HT-29 (cell line): ENCODE measurements at regions not wholly inside any gene's neighbourhood (a gene's known extent, or its start where the extent isn't known, plus 50 kb on each side); places are given as distances from the start of the nearest gene placed in this dataset.

Experiments used
- DNase-seq: peaks from one replicate; pipeline ENCODE4 v3.0.0-alpha.2; 2015; ENCODE audit warnings: low spot score

- no peak for DNase-seq
Observed at GRCh38 chr3:188940573-188940932, 231.2 kb upstream of the TPRG1 start.

GRCh38 chr3:188941103-188941502 is 230.7 kb upstream of the TPRG1 start:
- no peak for DNase-seq

GRCh38 chr3:188942191-188942590 is 229.6 kb upstream of the TPRG1 start:
- DNase-seq: no peak

GRCh38 chr3:188943591-188943990 is 228.2 kb upstream of the TPRG1 start:
- no peak for DNase-seq

GRCh38 chr3:188944108-188944507 is 227.7 kb upstream of the TPRG1 start:
- no peak for DNase-seq

- DNase-seq: no peak
Observed at GRCh38 chr3:188946351-188947240, 225.2 kb upstream of the TPRG1 start.

DNA sequence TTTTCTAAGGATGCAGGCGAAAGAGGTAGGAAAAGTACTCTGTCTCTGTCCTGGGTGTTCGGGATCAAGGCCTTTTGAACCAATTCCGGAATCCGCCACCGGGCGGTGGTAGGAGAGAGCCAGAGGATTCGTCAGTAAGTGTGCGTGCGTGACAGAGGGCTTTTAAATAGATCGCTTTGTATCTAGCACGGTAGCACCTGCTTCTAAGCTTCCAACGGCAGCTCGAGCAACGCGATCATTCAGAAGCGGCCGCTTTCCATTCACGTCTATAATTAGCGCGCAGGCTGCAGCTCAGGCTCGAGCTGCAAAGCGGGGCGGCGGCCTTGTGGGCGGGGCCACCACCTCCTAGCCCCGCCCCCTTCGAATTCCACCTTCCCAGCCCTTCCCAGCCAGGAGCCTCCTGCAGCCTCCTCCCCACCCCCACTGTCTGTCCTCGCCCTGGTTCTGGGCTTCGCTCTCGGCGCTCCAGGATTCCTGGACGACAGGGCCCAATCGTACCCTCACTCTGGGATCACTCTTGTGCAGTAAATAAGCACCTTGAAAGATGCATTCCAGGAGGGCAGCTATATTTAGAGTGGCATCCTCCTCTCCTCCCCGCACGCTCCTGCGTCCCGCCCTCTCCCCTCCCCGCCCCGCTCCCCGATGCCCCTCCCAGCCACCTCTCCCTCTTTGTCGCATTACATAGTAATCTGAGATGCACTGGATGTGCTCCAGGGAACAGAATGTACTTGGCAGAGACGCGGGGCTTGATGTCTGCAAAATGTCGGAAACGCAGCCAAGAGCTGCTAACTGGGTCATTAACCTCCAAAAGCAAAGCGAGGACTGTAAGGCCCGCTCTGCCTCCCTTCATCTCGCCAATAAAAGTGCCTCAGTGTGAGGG is 224.1 kb upstream of the TPRG1 start:
- DNase-seq: peak; percentile 90

- peak; percentile 27 for DNase-seq
Observed at GRCh38 chr3:188948281-188948996, 223.3 kb upstream of the TPRG1 start.

DNA sequence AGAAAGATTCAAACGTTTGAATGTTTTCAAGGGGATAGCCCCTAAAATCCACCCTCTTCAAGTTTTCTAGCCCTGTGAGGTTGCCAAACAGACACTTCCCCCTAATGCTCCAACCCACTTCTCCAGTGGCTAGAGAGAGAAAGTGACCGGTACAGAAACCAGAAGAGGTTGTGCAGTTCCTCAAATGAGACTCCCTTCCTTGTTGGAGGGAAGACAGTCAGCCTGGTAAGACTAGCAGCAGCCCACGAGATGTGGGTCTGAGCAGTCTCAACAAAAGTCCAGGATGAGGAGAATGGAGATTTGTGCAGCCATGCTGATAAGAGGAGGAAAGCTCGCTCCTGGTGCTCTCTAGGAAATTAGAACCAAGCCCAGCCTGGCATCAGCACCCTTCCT is 222.8 kb upstream of the TPRG1 start:
- no peak for DNase-seq

GRCh38 chr3:188949456-188949855 is 222.3 kb upstream of the TPRG1 start:
- no peak for DNase-seq

DNA sequence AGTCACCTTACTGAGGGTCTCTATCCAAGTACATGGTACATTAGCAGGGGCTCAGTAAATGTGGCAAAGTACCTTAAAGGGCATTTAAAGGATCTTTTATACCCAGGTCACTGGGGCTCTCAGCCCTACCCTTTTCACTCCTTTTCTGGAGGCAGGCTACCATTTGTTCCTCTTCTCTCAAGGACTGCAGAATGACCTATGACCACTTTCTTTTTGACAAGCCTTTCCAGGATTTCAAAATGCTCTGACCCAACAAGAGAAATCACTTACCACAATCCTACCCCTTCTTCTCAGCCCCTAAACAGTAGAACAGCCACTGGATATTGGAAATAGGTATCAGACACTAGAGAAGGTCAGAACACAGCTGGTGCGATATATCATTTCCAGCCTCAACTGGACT is 221.8 kb upstream of the TPRG1 start:
- no peak for DNase-seq

GRCh38 chr3:188950832-188951489 is 220.8 kb upstream of the TPRG1 start:
- peak; percentile 77 for DNase-seq

DNA sequence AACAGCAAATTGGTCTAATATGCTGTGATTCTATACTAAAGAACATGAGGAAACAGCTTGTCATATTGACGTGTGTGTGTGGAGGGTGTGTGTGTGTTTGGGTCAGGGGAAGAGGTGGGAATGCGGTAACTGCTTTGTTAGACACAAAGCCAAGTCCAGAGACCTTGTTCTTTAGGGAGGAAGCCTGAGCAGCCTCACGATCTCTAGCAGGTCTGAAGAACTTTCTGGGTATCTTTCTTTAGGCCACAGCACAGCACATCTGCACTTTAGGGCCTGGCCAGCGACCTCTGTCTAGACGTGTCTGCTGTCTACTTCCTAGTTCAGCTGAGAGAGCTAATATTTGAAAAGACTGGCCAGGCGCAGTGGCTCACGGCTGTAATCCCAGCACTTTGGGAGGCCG is 220.0 kb upstream of the TPRG1 start:
- DNase-seq: no peak

DNA sequence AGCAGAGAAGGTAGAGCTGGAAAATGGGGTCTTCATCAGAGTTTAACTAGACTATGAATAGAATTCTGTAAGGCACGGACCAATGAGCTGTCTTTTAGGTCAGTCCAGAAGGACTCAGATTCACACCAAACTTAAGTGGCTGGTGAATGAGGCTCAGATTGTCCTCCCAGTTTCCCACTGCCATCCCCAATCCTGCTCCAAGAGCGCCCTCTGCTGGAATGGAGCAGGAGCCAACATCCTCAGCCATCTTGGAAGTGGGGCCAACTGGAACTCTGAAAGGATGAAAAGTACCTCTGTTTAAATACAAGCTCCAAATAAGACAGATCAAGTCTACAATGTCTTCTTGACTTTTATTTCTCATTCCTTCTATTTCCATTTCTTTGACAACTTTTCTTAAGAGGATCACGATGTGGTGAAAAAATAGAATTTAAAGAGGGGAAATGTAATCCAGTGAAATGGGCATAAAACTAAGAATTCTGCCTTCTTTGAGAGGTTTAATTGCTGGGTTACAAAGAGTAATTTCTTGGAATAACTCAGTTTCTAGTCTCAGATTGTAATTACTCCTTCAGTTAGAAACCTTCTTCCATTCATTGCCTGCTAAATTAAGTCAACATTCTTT is 217.1 kb upstream of the TPRG1 start:
- peak; percentile 85 for DNase-seq

GRCh38 chr3:188955919-188956318 is 215.9 kb upstream of the TPRG1 start:
- DNase-seq: no peak

GRCh38 chr3:188956839-188957489 is 214.8 kb upstream of the TPRG1 start:
- DNase-seq: peak; percentile 69

DNA sequence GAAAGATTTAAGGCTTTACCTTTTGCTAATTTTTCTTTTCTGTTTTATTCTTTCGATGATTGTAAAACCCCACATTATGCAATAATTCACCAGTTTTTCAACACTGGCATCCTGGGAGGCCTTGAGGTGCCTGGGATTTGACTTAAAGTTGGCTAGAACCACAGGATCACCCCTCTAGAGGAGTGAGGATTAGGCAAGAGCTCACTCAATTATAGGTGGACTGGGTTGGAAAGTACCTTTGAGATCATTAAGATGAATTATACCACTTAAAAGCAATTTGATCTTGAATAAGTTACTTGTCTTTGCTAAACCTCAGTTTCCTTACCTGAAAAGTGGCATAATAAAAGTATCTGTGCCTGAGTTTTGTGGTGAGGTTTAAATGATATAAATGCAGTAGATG is 212.8 kb upstream of the TPRG1 start:
- no peak for DNase-seq

DNA sequence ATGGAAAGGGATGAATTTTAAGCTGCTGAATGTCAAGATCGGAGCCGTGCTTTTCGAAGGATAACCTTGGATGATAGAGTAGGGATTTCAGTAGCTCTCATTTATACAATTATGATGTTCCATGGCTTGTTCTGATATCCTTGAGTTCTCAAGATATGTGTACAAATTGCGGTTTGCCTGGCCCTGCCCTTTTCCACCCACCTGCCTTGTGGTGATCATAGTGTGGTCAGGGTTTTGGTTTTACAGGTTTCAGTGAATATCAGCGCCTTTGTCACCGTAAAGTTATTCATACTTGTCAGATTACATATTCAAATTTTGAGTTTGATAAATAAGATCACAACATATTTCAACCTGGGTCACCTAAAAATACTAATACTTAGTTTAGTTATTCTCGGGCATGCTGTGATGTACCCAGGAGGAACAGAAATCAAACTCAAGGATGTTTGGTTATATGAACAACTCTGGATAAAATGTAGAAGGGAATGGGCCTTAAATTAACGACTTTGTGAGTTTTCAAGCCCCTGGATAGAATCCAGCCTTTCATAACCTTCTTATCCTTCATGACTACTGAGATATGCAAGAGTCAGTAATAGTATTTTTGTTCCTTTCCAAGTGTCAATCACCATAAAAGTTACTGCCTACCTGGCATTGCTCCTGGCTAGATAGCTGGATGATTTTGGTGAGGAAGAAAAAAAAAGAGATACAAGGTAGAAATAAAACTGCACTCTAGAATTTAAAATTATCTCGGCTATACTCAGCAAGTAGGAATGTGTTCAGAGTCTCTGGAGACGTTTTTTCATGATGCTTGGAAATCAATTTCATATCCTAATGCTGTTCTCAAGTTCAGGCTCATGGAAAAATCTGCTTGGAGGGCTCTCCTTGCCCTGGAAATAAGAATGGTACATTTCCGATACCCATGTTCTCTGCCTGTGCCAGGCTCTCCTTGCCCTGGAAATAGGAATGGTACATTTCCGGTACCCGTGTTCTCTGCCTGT is 209.2 kb upstream of the TPRG1 start:
- no peak for DNase-seq

GRCh38 chr3:188964957-188965356 is 206.8 kb upstream of the TPRG1 start:
- no peak for DNase-seq
